IMR-90 (cell line): ENCODE measurements at regions not wholly inside any gene's neighbourhood (a gene's known extent, or its start where the extent isn't known, plus 50 kb on each side); places are given as distances from the start of the nearest gene placed in this dataset.

ENCODE experiments used
- ATAC-seq: fragments of 200-7000 bp; cut with Tn5 transposase; 2 replicates; pipeline ENCODE4 v1.9.1; 2020; ENCODE audit warnings: low read depth, mild to moderate bottlenecking, moderate library complexity
- BruUV-seq: library from RNA; stranded (reverse); fragments of 400-500 nt; replicated peaks from 2 replicates; lab custom pipeline; 2021; lab: Mats Ljungman, UMichigan
- CTCF ChIA-PET: fragments of 300-600 bp; formaldehyde crosslinking; extraction: SDS; loops from one replicate; lab custom pipeline; 2021; ENCODE audit warnings: antibody characterized with exemption; lab: Yijun Ruan, JAX
- POLR2A ChIA-PET: fragments of 300-600 bp; sonication (Branson Sonifier 250); formaldehyde crosslinking; loops from one replicate; lab custom pipeline; 2022; ENCODE audit warnings: antibody characterized with exemption; ENCODE audit not compliant: unreplicated experiment; lab: Charles Lee
- DNase-seq: peaks from one replicate; pipeline ENCODE4 v3.0.0; 2013
- H2AFZ ChIP-seq: replicated peaks from 2 replicates; pipeline ENCODE3; 2013; ENCODE audit warnings: low read length, mild to moderate bottlenecking; ENCODE audit not compliant: poor library complexity
- H2AK5ac ChIP-seq: 2 replicates; pipeline ENCODE4 v1.6.1; 2013; ENCODE audit warnings: low read depth, low read length, inconsistent platforms
- H2AK9ac ChIP-seq: replicated peaks from 2 replicates; pipeline ENCODE3; 2013; ENCODE audit warnings: mild to moderate bottlenecking, low read depth, low read length, moderate library complexity; ENCODE audit not compliant: poor library complexity
- H2BK120ac ChIP-seq: 2 replicates; pipeline ENCODE4 v1.6.1; 2013; ENCODE audit warnings: low read depth, low read length, inconsistent platforms
- H2BK15ac ChIP-seq: 3 replicates; pipeline ENCODE4 v1.6.1; 2013; ENCODE audit warnings: low read depth, low read length, inconsistent platforms
- H2BK20ac ChIP-seq: 2 replicates; pipeline ENCODE4 v1.6.1; 2013; ENCODE audit warnings: low read depth, mild to moderate bottlenecking, inconsistent platforms, low read length, moderate library complexity
- H2BK5ac ChIP-seq: 2 replicates; pipeline ENCODE4 v1.6.1; 2013; ENCODE audit warnings: mild to moderate bottlenecking, low read depth, low read length, inconsistent platforms; ENCODE audit not compliant: poor library complexity, severe bottlenecking
- H3K14ac ChIP-seq: replicated peaks from 2 replicates; pipeline ENCODE4 v1.6.1; 2013; ENCODE audit warnings: low read depth, low read length, inconsistent platforms
- H3K18ac ChIP-seq: 2 replicates; pipeline ENCODE4 v1.6.1; 2013; ENCODE audit warnings: low read depth, low read length, control low read depth
- H3K23ac ChIP-seq: 2 replicates; pipeline ENCODE4 v1.6.1; 2013; ENCODE audit warnings: low read depth, low read length, inconsistent platforms
- H3K27ac ChIP-seq: 2 replicates; pipeline ENCODE4 v1.5.1; 2013; ENCODE audit warnings: mild to moderate bottlenecking, control low read depth, low read length; ENCODE audit not compliant: insufficient read depth
- H3K27me3 ChIP-seq: 2 replicates; pipeline ENCODE4 v1.6.1; 2013; ENCODE audit warnings: low read length; ENCODE audit not compliant: control insufficient read depth, insufficient read depth
- H3K36me3 ChIP-seq: 2 replicates; pipeline ENCODE4 v1.6.1; 2013; ENCODE audit warnings: low read length, mixed read lengths; ENCODE audit not compliant: control insufficient read depth, insufficient read depth
- H3K4ac ChIP-seq: 2 replicates; pipeline ENCODE4 v1.6.1; 2013; ENCODE audit warnings: low read depth, low read length, inconsistent platforms
- H3K4me1 ChIP-seq: 2 replicates; pipeline ENCODE4 v1.6.1; 2013; ENCODE audit warnings: low read length, mixed read lengths; ENCODE audit not compliant: control insufficient read depth, insufficient read depth
- H3K4me2 ChIP-seq: 2 replicates; pipeline ENCODE4 v1.6.1; 2013; ENCODE audit warnings: low read depth, mild to moderate bottlenecking, control low read depth, low read length, moderate library complexity
- H3K4me3 ChIP-seq: 2 replicates; pipeline ENCODE4 v1.5.1; 2013; ENCODE audit warnings: low read depth, mild to moderate bottlenecking, control low read depth, low read length, moderate library complexity; ENCODE audit not compliant: insufficient read depth
- H3K56ac ChIP-seq: 2 replicates; pipeline ENCODE4 v1.6.1; 2013; ENCODE audit warnings: low read length, inconsistent platforms; ENCODE audit not compliant: insufficient read depth; ENCODE audit errors: extremely low read depth
- H3K79me1 ChIP-seq, 2 experiments: 2 replicates each; pipeline ENCODE4 v1.6.1; 2013; ENCODE audit warnings: low read length in 2 of 2, inconsistent platforms in 1 of 2, low read depth in 1 of 2
- H3K9ac ChIP-seq: 2 replicates; pipeline ENCODE4 v1.6.1; 2013; ENCODE audit warnings: low read depth, low read length, control low read depth
- H3K9me1 ChIP-seq: 2 replicates; pipeline ENCODE4 v1.6.1; 2013; ENCODE audit warnings: low read length, inconsistent platforms; ENCODE audit not compliant: insufficient read depth
- H3K9me3 ChIP-seq: 2 replicates; pipeline ENCODE4 v1.6.1; 2013; ENCODE audit warnings: low read length; ENCODE audit not compliant: control insufficient read depth, insufficient read depth
- H4K20me1 ChIP-seq: 2 replicates; pipeline ENCODE4 v1.6.1; 2013; ENCODE audit warnings: low read length, inconsistent platforms; ENCODE audit not compliant: insufficient read depth
- H4K5ac ChIP-seq: 2 replicates; pipeline ENCODE4 v1.6.1; 2013; ENCODE audit warnings: mild to moderate bottlenecking, low read depth, low read length, control low read depth
- H4K8ac ChIP-seq, 2 experiments: 2 replicates each; pipeline ENCODE4 v1.6.1; 2013; ENCODE audit warnings: low read depth in 2 of 2, low read length in 2 of 2, control low read depth in 1 of 2, inconsistent platforms in 1 of 2
- H4K91ac ChIP-seq: 2 replicates; pipeline ENCODE4 v1.6.1; 2013; ENCODE audit warnings: low read depth, low read length, inconsistent platforms; ENCODE audit not compliant: insufficient read depth
- BHLHE40 ChIP-seq: fragments of 150-350 bp; IDR thresholded peaks from 2 replicates; pipeline ENCODE4 v1.6.1; 2016; ENCODE audit warnings: mild to moderate bottlenecking, low read depth, low read length
- CEBPB ChIP-seq: IDR thresholded peaks from 2 replicates; pipeline ENCODE4 v1.6.1; 2012; ENCODE audit warnings: low read depth, low read length, improper control_type of control experiment
- CHD1 ChIP-seq: IDR thresholded peaks from 2 replicates; pipeline ENCODE4 v1.6.1; 2012; ENCODE audit warnings: low read depth, low read length, improper control_type of control experiment
- ELK1 ChIP-seq: fragments of 150-350 bp; IDR thresholded peaks from 2 replicates; pipeline ENCODE4 v1.6.1; 2016; ENCODE audit warnings: low read depth, mild to moderate bottlenecking, low read length, moderate library complexity, borderline replicate concordance
- FOS ChIP-seq: fragments of 150-350 bp; IDR thresholded peaks from 2 replicates; pipeline ENCODE4 v1.6.1; 2016; ENCODE audit warnings: low read depth, low read length
- MAFK ChIP-seq: IDR thresholded peaks from 2 replicates; pipeline ENCODE4 v1.6.1; 2012; ENCODE audit warnings: low read depth, low read length, improper control_type of control experiment
- MAZ ChIP-seq: IDR thresholded peaks from 2 replicates; pipeline ENCODE4 v1.6.1; 2012; ENCODE audit warnings: low read depth, mild to moderate bottlenecking, low read length, improper control_type of control experiment, moderate library complexity, borderline replicate concordance
- MXI1 ChIP-seq: IDR thresholded peaks from 2 replicates; pipeline ENCODE4 v1.6.1; 2012; ENCODE audit warnings: low read depth, mild to moderate bottlenecking, low read length, moderate library complexity, borderline replicate concordance
- NFE2L2 ChIP-seq: fragments of 150-350 bp; IDR thresholded peaks from 2 replicates; pipeline ENCODE4 v1.6.1; 2016; ENCODE audit warnings: low read depth, mild to moderate bottlenecking, low read length
- POLR2A ChIP-seq: IDR thresholded peaks from 2 replicates; pipeline ENCODE4 v1.6.1; 2012; ENCODE audit warnings: mild to moderate bottlenecking, low read depth, low read length
- RAD21 ChIP-seq: IDR thresholded peaks from 2 replicates; pipeline ENCODE4 v1.6.1; 2012; ENCODE audit warnings: low read length, improper control_type of control experiment
- RCOR1 ChIP-seq: IDR thresholded peaks from 2 replicates; pipeline ENCODE4 v1.6.1; 2012; ENCODE audit warnings: mild to moderate bottlenecking, low read length, improper control_type of control experiment; ENCODE audit not compliant: insufficient replicate concordance
- RFX5 ChIP-seq: IDR thresholded peaks from 2 replicates; pipeline ENCODE4 v1.8.0; 2012; ENCODE audit warnings: low read depth, mild to moderate bottlenecking, low read length, moderate library complexity
- SMC3 ChIP-seq: fragments of 150-350 bp; IDR thresholded peaks from 2 replicates; pipeline ENCODE4 v1.6.1; 2016; ENCODE audit warnings: low read depth, mild to moderate bottlenecking, antibody characterized with exemption, low read length, moderate library complexity
- USF2 ChIP-seq: fragments of 150-350 bp; IDR thresholded peaks from 2 replicates; pipeline ENCODE4 v1.6.1; 2017; ENCODE audit warnings: mild to moderate bottlenecking, antibody characterized with exemption, low read length, low read depth
- WGBS, 2 experiments: methylation state at CpG; one replicate each; pipeline versions ENCODE4 v1.1.5 to v1.1.7; 2013; ENCODE audit warnings: missing lambda C conversion rate in 2 of 2; ENCODE audit not compliant: insufficient read length in 1 of 2; ENCODE audit errors: extremely low coverage in 2 of 2; 5-methylcytosine and 5-hydroxymethylcytosine counted together
- dilution Hi-C: fragments of 300-500 bp; cut with HindIII; formaldehyde crosslinking; loops from one replicate; pipeline ENCODE4 v1.14.3; 2018; ENCODE audit warnings: low sequenced_read_pairs; ENCODE audit not compliant: unreplicated experiment
- in situ Hi-C: fragments of 300-500 bp; cut with MboI; formaldehyde crosslinking; loops from 3 replicates; pipeline ENCODE4 v1.14.3; 2019; ENCODE audit warnings: low sequenced_read_pairs, inconsistent platforms, mixed read lengths
- intact Hi-C: fragments of 100-400 bp; cut with micrococcal nuclease; formaldehyde crosslinking; loops from 2 replicates; pipeline ENCODE4 v1.10.0; 2022
- TF ChIP-seq, protein P1 (sequence below): conservative IDR thresholded peaks from 2 replicates; pipeline ENCODE4 v1.5.1; 2012; ENCODE audit warnings: mild to moderate bottlenecking, low read depth, low read length, improper control_type of control experiment

- WGBS, 2 experiments: 80% methylated on average over 1 of the region's 5 CpGs; no CpG with 5 or more reads in 1 of the 2 experiments
- POLR2A ChIA-PET: no interaction called here
- CTCF ChIA-PET: no interaction called here
These were observed 169.2 kb downstream of the GLI2 start for GRCh38 chr2:120904830-120905234.

More at GRCh38 chr2:120904830-120905234, 169.2 kb downstream of the GLI2 start:
- H3K9ac ChIP-seq: no peak overlapping the region
- peaks cover 44% of the 10 kb centered on the region for H3K9me1 ChIP-seq
- no peaks in the 10 kb centered on the region for H3K27me3 ChIP-seq
- dilution Hi-C loops: no loop called here
- peak overlapping the region; percentile 44 for H2AFZ ChIP-seq
- peaks cover 71% of the 10 kb centered on the region for H4K20me1 ChIP-seq
- in situ Hi-C loops: no loop called here
- no peak overlapping the region for H3K4me3 ChIP-seq
- no peak overlapping the region for H3K18ac ChIP-seq
- no peak overlapping the region for H3K27ac ChIP-seq
- no peak overlapping the region; the same call in 2 of the 3 replicates for H2BK15ac ChIP-seq
- peak overlapping the region; percentile 24 for H3K4ac ChIP-seq
- peak overlapping the region in 1 of 2 experiments; percentile 48; a peak in 2 of 4 replicates for H4K8ac ChIP-seq
- 0 out of 2 replicates have a peak overlapping the region, but pooled peaks have one; percentile 13 for H2AK5ac ChIP-seq
- H2BK120ac ChIP-seq: no peak overlapping the region
- no peak overlapping the region for H3K23ac ChIP-seq
- intact Hi-C loops: no loop called here
- H3K4me2 ChIP-seq: no peak overlapping the region
- no peak for TF ChIP-seq CEBPB
- TF ChIP-seq MXI1: no peak
- TF ChIP-seq USF2: no peak
- TF ChIP-seq MAZ: no peak
- TF ChIP-seq NFE2L2: no peak
- TF ChIP-seq ELK1: no peak
- TF ChIP-seq RAD21: no peak
- TF ChIP-seq FOS: no peak
- no peak for TF ChIP-seq SMC3
- no peak for TF ChIP-seq BHLHE40
- TF ChIP-seq, protein P1, sequence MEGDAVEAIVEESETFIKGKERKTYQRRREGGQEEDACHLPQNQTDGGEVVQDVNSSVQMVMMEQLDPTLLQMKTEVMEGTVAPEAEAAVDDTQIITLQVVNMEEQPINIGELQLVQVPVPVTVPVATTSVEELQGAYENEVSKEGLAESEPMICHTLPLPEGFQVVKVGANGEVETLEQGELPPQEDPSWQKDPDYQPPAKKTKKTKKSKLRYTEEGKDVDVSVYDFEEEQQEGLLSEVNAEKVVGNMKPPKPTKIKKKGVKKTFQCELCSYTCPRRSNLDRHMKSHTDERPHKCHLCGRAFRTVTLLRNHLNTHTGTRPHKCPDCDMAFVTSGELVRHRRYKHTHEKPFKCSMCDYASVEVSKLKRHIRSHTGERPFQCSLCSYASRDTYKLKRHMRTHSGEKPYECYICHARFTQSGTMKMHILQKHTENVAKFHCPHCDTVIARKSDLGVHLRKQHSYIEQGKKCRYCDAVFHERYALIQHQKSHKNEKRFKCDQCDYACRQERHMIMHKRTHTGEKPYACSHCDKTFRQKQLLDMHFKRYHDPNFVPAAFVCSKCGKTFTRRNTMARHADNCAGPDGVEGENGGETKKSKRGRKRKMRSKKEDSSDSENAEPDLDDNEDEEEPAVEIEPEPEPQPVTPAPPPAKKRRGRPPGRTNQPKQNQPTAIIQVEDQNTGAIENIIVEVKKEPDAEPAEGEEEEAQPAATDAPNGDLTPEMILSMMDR: no peak
- no peak for TF ChIP-seq POLR2A
- TF ChIP-seq RFX5: no peak
- TF ChIP-seq MAFK: no peak
- no peak for TF ChIP-seq CHD1
- no peak for TF ChIP-seq RCOR1
- H3K14ac ChIP-seq: peak overlapping the region; percentile 36; the same call in 1 of the 2 replicates
- no peak overlapping the region for H3K56ac ChIP-seq
- H3K36me3 ChIP-seq: peaks cover 4% of the 10 kb centered on the region
- H3K9me3 ChIP-seq: no peaks in the 10 kb centered on the region
- H3K79me1 ChIP-seq: peaks cover 35 to 89% of the 10 kb centered on the region in 2 experiments
- DNase-seq: no peak
- no peak overlapping the region for H2BK20ac ChIP-seq
- no peak overlapping the region for H2BK5ac ChIP-seq
- ATAC-seq: no peak; the same call in 1 of the 2 replicates
- BruUV-seq: no TSS peak
- H3K4me1 ChIP-seq: peaks cover 17% of the 10 kb centered on the region
- no peak overlapping the region for H2AK9ac ChIP-seq
- H4K5ac ChIP-seq: no peak overlapping the region
- H4K91ac ChIP-seq: no peak overlapping the region
